Sigmoid colon (tissue), 6 donors: ENCODE measurements at regions not wholly inside any gene's neighbourhood (a gene's known extent, or its start where the extent isn't known, plus 50 kb on each side); places are given as distances from the start of the nearest gene placed in this dataset.

Experiments used
- DNase-seq: peaks from one replicate; pipeline ENCODE4 v3.0.0-alpha.2; 2019
- H3K27ac ChIP-seq, 4 donors: fragments of 200-600 bp; sonication (generic); one replicate each; pipeline ENCODE4 v1.5.1; 2016 to 2019; ENCODE audit warnings: mild to moderate bottlenecking in 1 of 4
- H3K27me3 ChIP-seq, 3 donors: fragments of 200-600 bp; sonication (generic); one replicate each; pipeline ENCODE4 v1.5.1; 2019; ENCODE audit warnings: mild to moderate bottlenecking in 1 of 3
- H3K36me3 ChIP-seq, 4 donors: fragments of 200-600 bp; sonication (generic); one replicate each; pipeline ENCODE4 v1.5.1; 2016 to 2019
- H3K4me1 ChIP-seq, 4 donors: fragments of 200-600 bp; sonication (generic); one replicate each; pipeline ENCODE4 v1.5.1; 2017 to 2019
- H3K4me3 ChIP-seq, 4 donors: fragments of 200-600 bp; sonication (generic); one replicate each; pipeline ENCODE4 v1.5.1; 2017 to 2019; ENCODE audit warnings: mild to moderate bottlenecking in 2 of 4, moderate library complexity in 1 of 4
- H3K9me3 ChIP-seq, 4 donors: fragments of 200-600 bp in 3 of 4; sonication (generic) in 3 of 4; one replicate each; pipeline versions ENCODE4 v1.5.1 to v1.6.1; 2013 to 2019
- CTCF ChIP-seq, 4 experiments: fragments of 450-650 bp in 3 of 4; fragments of 200-600 bp in 1 of 4; IDR thresholded peaks; one replicate each; pipeline ENCODE4 v1.5.1; 2016 to 2019; ENCODE audit warnings: antibody characterized with exemption in 4 of 4, mild to moderate bottlenecking in 3 of 4, moderate library complexity in 2 of 4
- EP300 ChIP-seq, 4 donors: sonication (generic); formaldehyde crosslinking; IDR thresholded peaks; one replicate each; pipeline ENCODE4 v1.6.1; 2017; ENCODE audit warnings: antibody characterized with exemption in 4 of 4
- POLR2A ChIP-seq, 2 donors: fragments of 450-650 bp; IDR thresholded peaks; one replicate each; pipeline ENCODE4 v1.6.1; 2016; ENCODE audit warnings: antibody characterized with exemption in 2 of 2, mild to moderate bottlenecking in 2 of 2, moderate library complexity in 2 of 2
- POLR2AphosphoS5 ChIP-seq, 4 donors: sonication (generic); formaldehyde crosslinking; IDR thresholded peaks; one replicate each; pipeline ENCODE4 v1.6.1; 2017; ENCODE audit warnings: antibody characterized with exemption in 4 of 4
- WGBS, 2 donors: extraction: QIAGEN DNeasy Blood & Tissue Kit; methylation state at CpG; one replicate each; pipeline ENCODE4 v1.1.7; 2013; 5-methylcytosine and 5-hydroxymethylcytosine counted together
- intact Hi-C: fragments of 100-400 bp; cut with DNase I; formaldehyde crosslinking; loops from one replicate; pipeline ENCODE4 v1.15.1; 2023
- donor health status: healthy with polysubstance abuse.
- donor health status: healthy.

GRCh38 chr1:94723894-94724293 is 96.3 kb upstream of the SLC44A3 start:
- H3K4me1 ChIP-seq, result peaks cover 0 to 16% (median 13%) of the 10 kb centered on the region in 4 donors
- 91 to 92% methylated on average over 6 of the region's 6 CpGs for WGBS, 2 donors
- H3K27ac ChIP-seq, result no peak overlapping the region
- intact Hi-C loops, result no loop called here
- H3K9me3 ChIP-seq, result no peaks in the 10 kb centered on the region
- no peak overlapping the region for H3K4me3 ChIP-seq
- H3K36me3 ChIP-seq, result no peaks in the 10 kb centered on the region
- no peak for TF ChIP-seq POLR2AphosphoS5 (IDR thresholded peaks at IDR 0.05)
- no peak for TF ChIP-seq CTCF (IDR thresholded peaks at IDR 0.05)
- TF ChIP-seq EP300 (IDR thresholded peaks at IDR 0.05), result no peak
- TF ChIP-seq POLR2A (IDR thresholded peaks at IDR 0.05), result no peak
- DNase-seq, result no peak
- H3K27me3 ChIP-seq, result no peaks in the 10 kb centered on the region

GRCh38 chr1:94723463-94723862 is 96.7 kb upstream of the SLC44A3 start:
- H3K36me3 ChIP-seq, result no peaks in the 10 kb centered on the region
- no peaks in the 10 kb centered on the region for H3K9me3 ChIP-seq
- no peak overlapping the region for H3K4me3 ChIP-seq
- intact Hi-C loops, result no loop called here
- 81 to 86% methylated on average over 6 of the region's 6 CpGs for WGBS, 2 donors
- no peak overlapping the region for H3K27ac ChIP-seq
- DNase-seq, result no peak
- no peak for TF ChIP-seq POLR2AphosphoS5 (IDR thresholded peaks at IDR 0.05)
- H3K4me1 ChIP-seq, result peaks cover 0 to 13% (median 9%) of the 10 kb centered on the region in 4 donors
- H3K27me3 ChIP-seq, result no peaks in the 10 kb centered on the region

- Histone ChIP-seq H3K27me3 (no peaks in the 10 kb centered on the region), H3K4me1 (peaks cover 0 to under 1% (median 0%) of the 10 kb centered on the region in 4 donors), H3K9me3 (no peaks in the 10 kb centered on the region), H3K36me3 (no peaks in the 10 kb centered on the region), H3K27ac (no peak overlapping the region), H3K4me3 (no peak overlapping the region)
- WGBS, 2 donors, result 82 to 91% methylated on average over 4 of the region's 4 CpGs
- no peak for TF ChIP-seq CTCF (IDR thresholded peaks at IDR 0.05)
- TF ChIP-seq POLR2AphosphoS5 (IDR thresholded peaks at IDR 0.05), result no peak
- no peak for TF ChIP-seq EP300 (IDR thresholded peaks at IDR 0.05)
- DNase-seq, result no peak
- intact Hi-C loops, result no loop called here
Measured at GRCh38 chr1:94722181-94722580, 98.0 kb upstream of the SLC44A3 start.

GRCh38 chr1:94721240-94721639 is 98.9 kb upstream of the SLC44A3 start:
- Histone ChIP-seq H3K36me3 (no peaks in the 10 kb centered on the region), H3K4me1 (no peaks in the 10 kb centered on the region), H3K4me3 (no peak overlapping the region), H3K27ac (no peak overlapping the region), H3K27me3 (no peaks in the 10 kb centered on the region), H3K9me3 (no peaks in the 10 kb centered on the region)
- intact Hi-C loops, result no loop called here
- TF ChIP-seq POLR2AphosphoS5 (IDR thresholded peaks at IDR 0.05) (no peak), POLR2A (IDR thresholded peaks at IDR 0.05) (no peak), EP300 (IDR thresholded peaks at IDR 0.05) (no peak), CTCF (IDR thresholded peaks at IDR 0.05) (no peak)
- WGBS, 2 donors, result 60 to 91% methylated on average over 7 of the region's 7 CpGs
- no peak for DNase-seq

GRCh38 chr1:94719926-94720793 is 100.0 kb upstream of the SLC44A3 start:
- TF ChIP-seq EP300 (IDR thresholded peaks at IDR 0.05) (no peak), POLR2A (IDR thresholded peaks at IDR 0.05) (no peak), POLR2AphosphoS5 (IDR thresholded peaks at IDR 0.05) (no peak), CTCF (IDR thresholded peaks at IDR 0.05) (no peak)
- WGBS, 2 donors, result 73 to 82% methylated on average over 7 of the region's 7 CpGs
- H3K4me1 ChIP-seq, result no peaks in the 10 kb centered on the region
- H3K27ac ChIP-seq, result no peak overlapping the region
- no peak for DNase-seq
- no peaks in the 10 kb centered on the region for H3K36me3 ChIP-seq
- H3K9me3 ChIP-seq, result no peaks in the 10 kb centered on the region
- no peak overlapping the region for H3K4me3 ChIP-seq
- H3K27me3 ChIP-seq, result no peaks in the 10 kb centered on the region
- intact Hi-C loops, result no loop called here
